HEK293T (cell line): ENCODE measurements at regions not wholly inside any gene's neighbourhood (a gene's known extent, or its start where the extent isn't known, plus 50 kb on each side); places are given as distances from the start of the nearest gene placed in this dataset.

Experiments used
- CTBP1 ChIP-seq: fragments of 450-650 bp; IDR thresholded peaks from 2 replicates; pipeline ENCODE4 v1.6.1; 2016; ENCODE audit warnings: borderline replicate concordance
- ELF4 ChIP-seq: fragments of 450-650 bp; IDR thresholded peaks from 2 replicates; pipeline ENCODE4 v1.6.1; 2017; ENCODE audit warnings: antibody characterized with exemption
- FOXA1 ChIP-seq: fragments of 450-650 bp; IDR thresholded peaks from 2 replicates; pipeline ENCODE4 v1.6.1; 2016; ENCODE audit warnings: mild to moderate bottlenecking
- NFRKB ChIP-seq: fragments of 450-650 bp; IDR thresholded peaks from 2 replicates; pipeline ENCODE4 v1.6.1; 2016; ENCODE audit warnings: mild to moderate bottlenecking, moderate library complexity
- PKNOX1 ChIP-seq: fragments of 450-650 bp; IDR thresholded peaks from 2 replicates; pipeline ENCODE4 v1.6.1; 2016
- ZNF384 ChIP-seq: fragments of 450-650 bp; IDR thresholded peaks from 2 replicates; pipeline ENCODE4 v1.6.1; 2016

GRCh38 chr1:38744452-38745350 lies 114.9 kb downstream of the RRAGC start:
- no peak for TF ChIP-seq ZNF384
- TF ChIP-seq PKNOX1, result no peak
- TF ChIP-seq ELF4, result no peak
- no peak for TF ChIP-seq CTBP1
- TF ChIP-seq FOXA1, result no peak
- no peak for TF ChIP-seq NFRKB
